ENCODE measurements at regions not wholly inside any gene's neighbourhood (a gene's known extent, or its start where the extent isn't known, plus 50 kb on each side); places are given as distances from the start of the nearest gene placed in this dataset.

DNA sequence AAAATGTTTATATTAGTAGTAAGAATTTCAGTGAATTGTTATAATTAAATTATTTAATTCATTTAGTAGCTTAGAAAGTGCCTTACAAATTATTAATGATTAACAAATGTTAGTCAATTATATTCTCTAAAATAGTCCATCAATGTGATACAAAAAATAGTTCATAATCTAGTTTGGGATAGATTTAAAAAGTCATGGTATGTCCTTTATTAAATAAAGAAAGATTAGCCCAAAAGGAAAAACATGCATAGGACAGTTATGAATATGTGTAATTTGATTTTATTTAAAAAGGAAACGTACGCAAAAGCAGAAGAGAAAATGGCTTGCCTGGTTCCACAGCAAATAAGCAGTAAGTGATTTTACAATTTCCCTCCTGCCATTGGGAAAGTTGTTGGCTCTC lies 768.5 kb downstream of the TRIB2 start:
- TF ChIP-seq, protein P1, sequence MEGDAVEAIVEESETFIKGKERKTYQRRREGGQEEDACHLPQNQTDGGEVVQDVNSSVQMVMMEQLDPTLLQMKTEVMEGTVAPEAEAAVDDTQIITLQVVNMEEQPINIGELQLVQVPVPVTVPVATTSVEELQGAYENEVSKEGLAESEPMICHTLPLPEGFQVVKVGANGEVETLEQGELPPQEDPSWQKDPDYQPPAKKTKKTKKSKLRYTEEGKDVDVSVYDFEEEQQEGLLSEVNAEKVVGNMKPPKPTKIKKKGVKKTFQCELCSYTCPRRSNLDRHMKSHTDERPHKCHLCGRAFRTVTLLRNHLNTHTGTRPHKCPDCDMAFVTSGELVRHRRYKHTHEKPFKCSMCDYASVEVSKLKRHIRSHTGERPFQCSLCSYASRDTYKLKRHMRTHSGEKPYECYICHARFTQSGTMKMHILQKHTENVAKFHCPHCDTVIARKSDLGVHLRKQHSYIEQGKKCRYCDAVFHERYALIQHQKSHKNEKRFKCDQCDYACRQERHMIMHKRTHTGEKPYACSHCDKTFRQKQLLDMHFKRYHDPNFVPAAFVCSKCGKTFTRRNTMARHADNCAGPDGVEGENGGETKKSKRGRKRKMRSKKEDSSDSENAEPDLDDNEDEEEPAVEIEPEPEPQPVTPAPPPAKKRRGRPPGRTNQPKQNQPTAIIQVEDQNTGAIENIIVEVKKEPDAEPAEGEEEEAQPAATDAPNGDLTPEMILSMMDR (IDR thresholded peaks at IDR 0.05), result no peak
- TF ChIP-seq POLR2A (IDR thresholded peaks at IDR 0.05) (no peak), EP300 (IDR thresholded peaks at IDR 0.05; ENCODE audit: low read depth) (no peak), POLR2AphosphoS5 (IDR thresholded peaks at IDR 0.05) (no peak)
